Left ventricle myocardium superior (tissue), 1 donor: ENCODE measurements at regions not wholly inside any gene's neighbourhood (a gene's known extent, or its start where the extent isn't known, plus 50 kb on each side); places are given as distances from the start of the nearest gene placed in this dataset.

Experiments
- ATAC-seq: fragments of 200-7000 bp; cut with Tn5 transposase; one replicate; pipeline ENCODE4 v1.9.1; 2020; ENCODE audit warnings: mild to moderate bottlenecking, moderate library complexity
- DNase-seq: peaks from one replicate; pipeline ENCODE4 v3.0.0-alpha.2; 2020
- intact Hi-C: fragments of 100-400 bp; cut with micrococcal nuclease; formaldehyde crosslinking; loops from one replicate; pipeline ENCODE4 v1.11.0; 2022
- donor health status: DM: no; HTN: yes; CAD: no; lungs with severe emphysema.

GRCh38 chr2:158049129-158049855, 52.4 kb upstream of the UPP2 start:
- intact Hi-C loops = no loop called here

GRCh38 chr2:158048327-158048726, 53.3 kb upstream of the UPP2 start:
- intact Hi-C loops = no loop called here
- ATAC-seq (no peak), DNase-seq (no peak)

More at GRCh38 chr2:158049129-158049855, 52.4 kb upstream of the UPP2 start:
- DNase-seq (no peak), ATAC-seq (no peak)

GRCh38 chr2:158047156-158047611, 54.5 kb upstream of the UPP2 start:
- DNase-seq (no peak), ATAC-seq (no peak)
- intact Hi-C loops = no loop called here

- ATAC-seq (no peak), DNase-seq (no peak)
- intact Hi-C loops = no loop called here
Measured at GRCh38 chr2:158046121-158046880, 55.4 kb upstream of the UPP2 start.

GRCh38 chr2:158045362-158045761, 56.3 kb upstream of the UPP2 start:
- intact Hi-C loops = no loop called here
- ATAC-seq (no peak), DNase-seq (no peak)

GRCh38 chr2:158043181-158043948, 58.3 kb upstream of the UPP2 start:
- intact Hi-C loops = no loop called here
- ATAC-seq (no peak), DNase-seq (no peak)

GRCh38 chr2:158042666-158043065, 59.0 kb upstream of the UPP2 start:
- ATAC-seq (peak; percentile 43), DNase-seq (no peak)
- intact Hi-C loops = no loop called here

- intact Hi-C loops = no loop called here
- no peak for DNase-seq
- ATAC-seq = peak; percentile 40
Measured at GRCh38 chr2:158042245-158042644, 59.4 kb upstream of the UPP2 start.

GRCh38 chr2:158041400-158041799, 60.3 kb upstream of the UPP2 start:
- DNase-seq (no peak), ATAC-seq (no peak)
- intact Hi-C loops = no loop called here

- intact Hi-C loops = no loop called here
- DNase-seq = no peak
- ATAC-seq = no peak
Measured at GRCh38 chr2:158038901-158039300, 62.8 kb upstream of the UPP2 start.

- ATAC-seq (peak; percentile 63), DNase-seq (no peak)
- intact Hi-C loops = loop anchor here (5.0 kb wide), 1 partner anchor 718 kb away; no protein-coding TSS in a partner anchor
Measured at GRCh38 chr2:158034198-158034866, 67.3 kb upstream of the UPP2 start.

- intact Hi-C loops = loop anchor here (5.0 kb wide), 1 partner anchor 721 kb away; no protein-coding TSS in a partner anchor
- ATAC-seq (no peak), DNase-seq (no peak)
Measured at GRCh38 chr2:158031371-158031770, 70.3 kb upstream of the UPP2 start.

- no peak for ATAC-seq
- DNase-seq = no peak
- intact Hi-C loops = no loop called here
Measured at GRCh38 chr2:158025255-158025996, 76.2 kb upstream of the UPP2 start.

GRCh38 chr2:158024288-158024898, 77.3 kb upstream of the UPP2 start:
- DNase-seq (peak; percentile 56), ATAC-seq (peak; percentile 43)
- intact Hi-C loops = no loop called here

- DNase-seq (no peak), ATAC-seq (no peak)
- intact Hi-C loops = no loop called here
Measured at GRCh38 chr2:158022888-158023287, 78.8 kb upstream of the UPP2 start.

- no peak for DNase-seq
- ATAC-seq = no peak
- intact Hi-C loops = no loop called here
Measured at GRCh38 chr2:158021226-158021625, 80.5 kb upstream of the UPP2 start.

- DNase-seq (no peak), ATAC-seq (no peak)
- intact Hi-C loops = no loop called here
Measured at GRCh38 chr2:158015428-158016076, 86.1 kb upstream of the UPP2 start.

GRCh38 chr2:158013891-158014290, 87.8 kb upstream of the UPP2 start:
- intact Hi-C loops = no loop called here
- no peak for DNase-seq
- ATAC-seq = no peak
